Endodermal cell (in vitro differentiated cells): ENCODE measurements at regions not wholly inside any gene's neighbourhood (a gene's known extent, or its start where the extent isn't known, plus 50 kb on each side); places are given as distances from the start of the nearest gene placed in this dataset.

ENCODE experiments used
- DNase-seq: peaks from one replicate; pipeline ENCODE4 v3.0.0-alpha.2; 2017
- H3K27ac ChIP-seq: 2 replicates; pipeline ENCODE4 v1.5.1; 2013; ENCODE audit warnings: mild to moderate bottlenecking, low read depth, low read length, moderate library complexity
- H3K27me3 ChIP-seq: 2 replicates; pipeline ENCODE4 v1.6.1; 2013; ENCODE audit warnings: mild to moderate bottlenecking, low read length, moderate library complexity; ENCODE audit not compliant: insufficient read depth, control insufficient read depth, poor library complexity, severe bottlenecking
- H3K36me3 ChIP-seq: 2 replicates; pipeline ENCODE4 v1.7.0; 2013; ENCODE audit warnings: mild to moderate bottlenecking, low read length, moderate library complexity; ENCODE audit not compliant: control insufficient read depth, insufficient read depth
- H3K4me1 ChIP-seq: one replicate; pipeline ENCODE4 v1.7.0; 2013; ENCODE audit warnings: low read length; ENCODE audit not compliant: control insufficient read depth, insufficient read depth
- H3K4me3 ChIP-seq: 2 replicates; pipeline ENCODE4 v1.5.1; 2013; ENCODE audit warnings: mild to moderate bottlenecking, low read length, moderate library complexity
- H3K9ac ChIP-seq: 2 replicates; pipeline ENCODE4 v1.6.1; 2013; ENCODE audit warnings: mild to moderate bottlenecking, low read length, moderate library complexity; ENCODE audit not compliant: poor library complexity, severe bottlenecking; ENCODE audit errors: extremely low read depth
- H3K9me3 ChIP-seq: 2 replicates; pipeline ENCODE4 v1.6.1; 2013; ENCODE audit warnings: mild to moderate bottlenecking, low read length, moderate library complexity; ENCODE audit not compliant: control insufficient read depth
- H3K27ac Mint-ChIP-seq: 2 replicates; pipeline ENCODE4 v1.8.0; 2020; ENCODE audit warnings: mixed read lengths
- H3K27me3 Mint-ChIP-seq: 2 replicates; pipeline ENCODE4 v1.8.0; 2021; ENCODE audit warnings: mild to moderate bottlenecking, mixed read lengths; ENCODE audit not compliant: insufficient read depth
- H3K36me3 Mint-ChIP-seq: 2 replicates; pipeline ENCODE4 v1.8.0; 2020; ENCODE audit warnings: low read depth, mixed read lengths
- H3K4me1 Mint-ChIP-seq: 2 replicates; pipeline ENCODE4 v1.8.0; 2020; ENCODE audit warnings: mixed read lengths
- H3K4me3 Mint-ChIP-seq: 2 replicates; pipeline ENCODE4 v1.8.0; 2020; ENCODE audit warnings: mild to moderate bottlenecking, moderate library complexity, mixed read lengths
- H3K9me3 Mint-ChIP-seq: 2 replicates; pipeline ENCODE4 v1.8.0; 2020; ENCODE audit warnings: mild to moderate bottlenecking, mixed read lengths
- WGBS, 2 experiments: methylation state at CpG; one replicate each; pipeline versions ENCODE4 v1.1.5 to v1.1.7; 2013; ENCODE audit warnings: missing lambda C conversion rate in 2 of 2, mixed read lengths in 1 of 2; ENCODE audit not compliant: insufficient coverage in 1 of 2, insufficient read length in 1 of 2; 5-methylcytosine and 5-hydroxymethylcytosine counted together
- TF ChIP-seq, protein P1 (sequence below): fragments of 200-600 bp; sonication (generic); conservative IDR thresholded peaks from 2 replicates; pipeline ENCODE4 v1.5.0; 2021; ENCODE audit warnings: antibody characterized with exemption, mild to moderate bottlenecking

DNA sequence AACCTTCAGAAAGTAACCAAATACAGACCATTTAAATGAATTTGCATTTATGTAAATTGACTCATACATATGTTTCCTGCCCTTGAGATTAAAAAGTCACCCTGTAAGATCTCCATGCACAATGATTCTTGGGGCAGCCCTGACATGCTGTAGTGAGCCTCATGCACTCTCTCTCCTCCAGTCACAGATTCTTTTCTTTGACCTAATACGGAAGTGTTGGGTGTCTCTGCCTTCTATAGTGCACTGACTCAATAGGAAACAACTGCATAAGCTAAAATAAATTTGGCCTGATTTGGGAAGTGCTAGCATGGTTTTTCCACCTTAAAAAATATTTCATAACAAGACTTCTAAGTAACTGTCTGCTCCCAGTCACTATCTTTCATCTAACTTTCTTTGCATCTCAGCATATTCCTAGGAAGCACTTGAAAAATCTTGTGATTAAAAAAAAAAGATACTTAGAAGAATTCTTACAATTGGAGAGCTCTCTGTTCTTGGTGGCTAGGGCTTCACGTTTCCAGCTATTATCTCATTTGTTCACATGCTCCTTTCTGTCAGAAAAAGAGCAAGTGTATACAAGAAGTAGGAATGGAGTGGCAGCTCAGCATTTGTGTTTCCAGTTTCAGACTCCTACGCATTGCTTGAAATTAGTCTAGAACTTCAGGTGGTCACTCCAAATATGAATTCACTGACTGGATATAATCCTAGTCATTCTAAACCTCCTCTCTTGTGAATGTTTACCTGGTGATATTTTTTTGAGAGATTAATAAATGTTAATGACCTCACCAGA is 207.9 kb upstream of the COL8A1 start:
- Histone ChIP-seq H3K9ac (no peak overlapping the region), H3K4me1 (no peaks in the 10 kb centered on the region), H3K4me3 (no peak overlapping the region), H3K27ac (no peak overlapping the region), H3K36me3 (no peaks in the 10 kb centered on the region), H3K9me3 (no peaks in the 10 kb centered on the region), H3K27me3 (no peaks in the 10 kb centered on the region)
- Mint-ChIP-seq H3K36me3 (no peaks in the 10 kb centered on the region), H3K4me1 (no peaks in the 10 kb centered on the region), H3K4me3 (no peak overlapping the region), H3K27ac (no peak overlapping the region), H3K9me3 (no peaks in the 10 kb centered on the region), H3K27me3 (no peaks in the 10 kb centered on the region)
- TF ChIP-seq, protein P1, sequence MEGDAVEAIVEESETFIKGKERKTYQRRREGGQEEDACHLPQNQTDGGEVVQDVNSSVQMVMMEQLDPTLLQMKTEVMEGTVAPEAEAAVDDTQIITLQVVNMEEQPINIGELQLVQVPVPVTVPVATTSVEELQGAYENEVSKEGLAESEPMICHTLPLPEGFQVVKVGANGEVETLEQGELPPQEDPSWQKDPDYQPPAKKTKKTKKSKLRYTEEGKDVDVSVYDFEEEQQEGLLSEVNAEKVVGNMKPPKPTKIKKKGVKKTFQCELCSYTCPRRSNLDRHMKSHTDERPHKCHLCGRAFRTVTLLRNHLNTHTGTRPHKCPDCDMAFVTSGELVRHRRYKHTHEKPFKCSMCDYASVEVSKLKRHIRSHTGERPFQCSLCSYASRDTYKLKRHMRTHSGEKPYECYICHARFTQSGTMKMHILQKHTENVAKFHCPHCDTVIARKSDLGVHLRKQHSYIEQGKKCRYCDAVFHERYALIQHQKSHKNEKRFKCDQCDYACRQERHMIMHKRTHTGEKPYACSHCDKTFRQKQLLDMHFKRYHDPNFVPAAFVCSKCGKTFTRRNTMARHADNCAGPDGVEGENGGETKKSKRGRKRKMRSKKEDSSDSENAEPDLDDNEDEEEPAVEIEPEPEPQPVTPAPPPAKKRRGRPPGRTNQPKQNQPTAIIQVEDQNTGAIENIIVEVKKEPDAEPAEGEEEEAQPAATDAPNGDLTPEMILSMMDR: no peak
- 75 to 89% methylated on average over 2 to 3 of the region's 3 CpGs for WGBS, 2 experiments
- DNase-seq: no peak

DNA sequence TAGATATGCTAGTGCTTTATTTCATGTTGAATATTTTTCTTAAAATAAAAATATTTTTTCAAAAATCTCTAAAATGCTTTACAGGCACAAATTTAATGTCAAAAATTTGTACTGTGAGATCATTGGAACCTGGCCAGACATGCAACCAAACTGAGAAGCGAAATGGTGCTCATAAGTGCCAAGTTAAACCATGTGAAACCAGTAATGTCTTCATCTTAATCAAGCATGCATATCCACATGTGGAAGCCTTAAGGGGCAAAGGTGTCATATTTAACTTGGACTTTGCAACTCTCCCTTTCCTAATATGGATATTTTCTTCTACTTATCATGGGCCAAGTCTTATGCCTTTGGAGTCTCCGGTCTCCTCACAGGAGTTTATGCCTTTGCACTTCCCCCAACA is 208.9 kb upstream of the COL8A1 start:
- H3K4me1 ChIP-seq: no peaks in the 10 kb centered on the region
- no peak overlapping the region for H3K4me3 ChIP-seq
- WGBS, 2 experiments: 89 to 100% methylated on average over 1 to 2 of the region's 2 CpGs
- H3K36me3 Mint-ChIP-seq: no peaks in the 10 kb centered on the region
- H3K9me3 Mint-ChIP-seq: no peaks in the 10 kb centered on the region
- H3K27me3 ChIP-seq: no peaks in the 10 kb centered on the region
- no peaks in the 10 kb centered on the region for H3K27me3 Mint-ChIP-seq
- H3K36me3 ChIP-seq: no peaks in the 10 kb centered on the region
- H3K27ac ChIP-seq: no peak overlapping the region
- TF ChIP-seq, protein P1: no peak
- no peak overlapping the region for H3K4me3 Mint-ChIP-seq
- no peaks in the 10 kb centered on the region for H3K9me3 ChIP-seq
- H3K27ac Mint-ChIP-seq: no peak overlapping the region
- H3K4me1 Mint-ChIP-seq: no peaks in the 10 kb centered on the region
- no peak for DNase-seq
- no peak overlapping the region for H3K9ac ChIP-seq

DNA sequence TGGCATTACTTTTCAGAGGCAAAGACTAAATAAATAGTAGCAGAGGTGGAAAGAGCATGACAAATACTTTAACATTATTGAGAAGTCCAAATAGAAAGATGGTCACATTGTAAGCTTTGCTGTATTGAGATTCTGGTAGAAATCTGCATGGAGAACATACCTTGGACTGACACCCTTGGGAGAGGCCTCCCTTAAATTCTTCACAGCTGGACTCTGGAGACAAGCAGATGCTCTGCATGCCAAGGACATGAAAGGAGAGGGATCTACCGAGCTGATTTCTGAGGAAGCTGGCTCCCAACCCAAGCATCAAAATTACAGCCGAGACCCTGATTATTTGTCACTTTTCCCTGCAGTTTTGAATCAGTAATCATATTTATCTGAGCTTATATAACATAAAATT is 212.5 kb upstream of the COL8A1 start:
- 69% methylated on average over 2 of the region's 2 CpGs; no CpG with 5 or more reads in 1 of the 2 experiments for WGBS, 2 experiments
- H3K27me3 ChIP-seq: no peaks in the 10 kb centered on the region
- Mint-ChIP-seq H3K27ac (no peak overlapping the region), H3K27me3 (no peaks in the 10 kb centered on the region), H3K9me3 (no peaks in the 10 kb centered on the region), H3K4me3 (no peak overlapping the region), H3K4me1 (no peaks in the 10 kb centered on the region), H3K36me3 (no peaks in the 10 kb centered on the region)
- no peaks in the 10 kb centered on the region for H3K9me3 ChIP-seq
- no peak overlapping the region for H3K27ac ChIP-seq
- DNase-seq: no peak
- TF ChIP-seq, protein P1: no peak
- no peak overlapping the region for H3K4me3 ChIP-seq
- H3K36me3 ChIP-seq: no peaks in the 10 kb centered on the region
- no peaks in the 10 kb centered on the region for H3K4me1 ChIP-seq
- H3K9ac ChIP-seq: no peak overlapping the region
